GM19324 (cell line): ENCODE measurements at regions not wholly inside any gene's neighbourhood (a gene's known extent, or its start where the extent isn't known, plus 50 kb on each side); places are given as distances from the start of the nearest gene placed in this dataset.

Experiments used
- ATAC-seq: cut with Tn5 transposase; IDR thresholded peaks from one replicate; pipeline ENCODE4 v1.9.1; 2021; ENCODE audit warnings: mild to moderate bottlenecking, moderate library complexity; ENCODE audit not compliant: unreplicated experiment, low FRiP score

DNA sequence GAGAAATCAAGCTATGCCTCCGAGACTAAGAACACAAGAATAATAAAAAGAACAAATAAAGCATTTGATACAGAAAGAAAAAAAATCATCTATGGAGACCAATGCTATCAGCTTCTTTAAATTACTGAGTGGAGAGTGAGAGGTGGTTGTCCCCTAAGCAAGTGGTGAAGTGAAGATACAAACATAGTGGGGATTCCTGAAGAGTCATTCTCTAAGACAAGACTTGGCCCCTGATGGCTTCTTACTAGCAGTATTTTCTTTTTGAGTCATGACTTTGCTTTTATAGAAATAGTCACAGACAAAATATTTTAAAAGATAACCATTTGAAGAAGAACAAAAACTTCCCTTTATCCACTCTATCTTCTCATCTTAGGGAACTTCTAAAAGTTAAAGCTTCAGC, 261.4 kb upstream of the PRDM1 start:
- no peak for ATAC-seq

DNA sequence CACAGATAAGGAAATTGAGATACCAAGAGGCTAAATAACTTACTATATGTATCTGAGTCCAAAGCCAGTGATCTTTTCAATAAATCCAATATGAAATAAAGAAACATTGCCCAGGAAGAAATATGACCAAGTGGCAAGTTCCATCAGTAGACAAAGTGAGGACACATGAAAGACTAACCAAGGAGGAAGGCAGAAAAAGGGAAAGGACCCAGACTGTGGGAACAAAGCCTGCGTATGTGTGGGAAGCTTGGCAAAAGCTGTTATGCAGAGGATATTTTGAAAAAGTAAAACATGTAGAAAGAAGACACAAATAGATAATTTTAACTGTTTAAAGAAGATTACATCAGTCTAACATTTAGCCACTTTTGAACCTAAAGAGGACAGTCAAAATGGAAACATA, 264.4 kb upstream of the PRDM1 start:
- no peak for ATAC-seq

DNA sequence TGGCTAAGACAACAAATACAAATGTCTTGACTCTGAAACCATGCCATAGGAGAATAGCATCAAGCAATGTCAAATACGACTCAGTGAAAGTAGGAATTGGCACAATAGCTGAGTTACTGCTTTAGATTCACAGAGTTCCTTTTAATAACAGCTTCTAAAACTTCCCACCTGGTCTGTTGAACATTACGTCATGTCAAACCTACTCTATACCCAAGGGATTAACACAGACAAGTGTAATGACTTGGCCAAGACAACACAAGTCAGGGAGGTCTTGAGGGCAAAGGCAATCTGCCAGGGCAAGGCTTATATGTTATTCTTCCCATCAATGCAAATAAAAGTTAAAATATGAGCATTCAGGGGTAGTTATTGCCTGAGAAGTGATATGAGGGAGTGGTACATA, 265.1 kb upstream of the PRDM1 start:
- no peak for ATAC-seq

DNA sequence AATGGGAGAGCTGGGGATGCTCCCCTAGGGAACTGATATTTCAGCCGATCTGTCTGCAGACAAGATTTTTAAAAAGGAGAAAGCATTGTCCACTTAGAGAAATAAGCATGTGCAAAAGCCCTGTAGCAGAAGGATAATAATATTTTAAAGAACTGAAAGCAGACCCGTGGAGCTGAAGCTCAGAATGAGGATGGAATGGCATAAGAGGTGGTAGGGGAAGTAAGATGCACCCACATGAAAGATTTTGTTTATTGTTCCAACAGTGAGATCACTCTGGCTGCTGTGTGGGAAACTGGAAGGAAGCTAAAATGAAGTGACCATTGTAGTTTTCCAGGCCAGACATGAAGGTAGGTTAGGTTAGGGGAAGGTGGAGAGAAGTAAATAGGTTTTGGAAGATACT, 266.4 kb upstream of the PRDM1 start:
- no peak for ATAC-seq

DNA sequence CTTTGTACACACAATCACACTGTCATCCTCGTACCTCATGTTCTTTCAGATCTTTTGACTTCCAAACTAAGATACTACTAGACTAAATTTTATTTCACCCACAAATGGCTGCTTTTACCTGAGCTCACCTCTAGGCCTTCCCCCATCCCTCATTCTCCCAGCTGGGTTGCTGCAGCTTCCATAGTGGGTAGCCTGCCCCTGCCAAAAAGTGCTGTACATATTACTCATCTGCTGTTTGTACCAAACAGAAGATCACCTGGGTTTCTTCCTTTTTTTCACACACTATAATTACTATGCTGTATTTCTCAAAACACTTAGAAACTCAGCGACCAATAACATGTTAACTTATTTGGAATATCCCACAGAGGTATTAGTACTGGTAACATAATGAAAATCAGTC, 267.6 kb upstream of the PRDM1 start:
- ATAC-seq: no peak

DNA sequence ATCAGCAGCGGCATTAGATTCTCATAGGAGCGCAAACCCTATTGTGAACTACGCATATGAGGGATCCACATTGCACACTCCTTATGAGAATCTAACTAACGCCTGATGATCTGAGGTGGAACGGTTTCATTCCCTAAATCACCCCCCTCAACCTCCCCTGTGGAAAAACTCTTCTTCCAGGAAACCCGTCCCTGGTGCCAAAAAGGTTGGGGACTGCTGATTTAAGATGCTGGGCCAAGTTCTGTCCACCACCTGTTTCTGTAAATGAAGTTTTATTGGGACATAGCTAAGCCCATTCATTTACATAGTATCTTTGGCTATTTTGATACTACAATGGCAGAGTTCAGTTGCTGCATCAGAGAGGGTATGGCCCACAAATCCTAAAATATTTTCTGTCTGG, 268.2 kb upstream of the PRDM1 start:
- ATAC-seq: no peak

DNA sequence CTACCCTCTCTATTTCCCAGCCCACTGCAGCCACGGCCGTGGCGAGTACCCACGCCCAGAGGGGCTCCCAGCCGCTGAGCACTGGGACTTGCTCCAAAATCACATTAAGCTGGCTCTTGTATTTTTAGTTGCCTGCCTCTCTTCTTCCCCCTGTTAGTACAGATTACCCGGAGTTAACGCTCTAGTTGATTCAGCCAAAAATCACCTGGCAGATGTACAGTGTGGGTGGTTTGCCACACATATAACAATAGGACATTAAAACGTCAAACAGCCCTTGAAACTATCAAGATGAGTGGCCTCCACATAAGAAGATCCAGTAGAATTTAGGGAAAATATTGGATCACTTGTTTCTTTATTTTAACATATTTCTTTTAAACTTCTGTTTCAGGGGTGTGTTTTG, 268.8 kb upstream of the PRDM1 start:
- no peak for ATAC-seq

DNA sequence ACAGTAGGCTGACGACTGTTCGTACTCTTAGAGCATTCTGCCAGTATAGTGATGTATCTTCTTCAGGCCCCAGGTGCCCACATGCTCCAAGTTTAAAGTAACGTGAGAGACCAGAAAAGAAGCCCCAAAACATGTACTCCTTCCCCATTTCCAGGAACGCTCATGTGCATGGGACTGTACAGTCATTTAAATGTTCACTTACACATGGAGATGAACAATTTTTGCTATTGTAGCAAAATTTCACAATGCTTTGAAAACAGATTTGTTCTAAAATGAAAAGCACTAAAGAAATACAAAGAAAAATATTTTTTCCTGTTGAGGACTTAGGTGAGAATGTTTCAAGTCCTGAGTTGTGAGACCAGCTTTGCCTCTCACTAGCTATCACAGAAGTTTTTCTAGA, 269.3 kb upstream of the PRDM1 start:
- no peak for ATAC-seq

DNA sequence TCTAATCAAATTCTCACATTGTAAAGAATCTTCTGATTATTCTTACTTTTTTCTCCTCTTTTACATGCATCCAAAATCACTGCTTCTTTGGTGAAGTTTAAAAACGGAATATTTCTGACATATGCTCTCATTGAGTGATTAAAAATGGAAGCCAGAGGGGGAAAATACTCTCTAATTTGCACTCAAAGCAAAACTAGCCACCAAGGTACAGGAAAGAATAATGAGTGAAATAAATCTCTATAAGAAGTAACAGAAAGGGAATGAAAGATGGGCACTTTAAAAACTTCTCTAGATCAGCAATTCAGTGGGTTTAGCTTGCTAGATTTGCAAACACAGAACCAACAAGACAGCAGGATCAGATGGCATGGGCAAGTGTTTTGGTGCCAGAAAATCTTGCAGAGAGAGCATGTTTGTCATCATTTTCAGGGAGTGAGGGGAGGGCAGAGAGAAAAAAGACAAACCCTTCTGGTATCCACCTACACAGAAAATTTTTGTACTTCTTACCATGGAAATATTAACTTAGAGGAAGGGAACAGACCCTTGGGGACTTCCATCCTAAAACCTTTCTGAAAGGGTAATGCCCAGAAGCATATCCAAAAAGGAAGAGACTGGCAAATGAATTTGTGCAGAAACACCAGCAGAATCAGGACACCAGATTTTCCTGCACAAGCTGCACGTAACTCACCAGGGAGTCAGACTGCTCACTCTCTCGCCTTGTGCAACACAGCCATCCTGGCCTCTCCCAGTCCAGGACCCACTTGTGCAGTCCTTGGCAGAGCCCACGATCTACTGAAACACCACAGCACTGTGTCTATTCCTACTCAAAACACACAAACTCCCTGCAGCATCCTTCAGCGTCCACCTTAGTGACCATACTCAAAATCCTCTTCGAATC, 270.2 kb upstream of the PRDM1 start:
- ATAC-seq: no peak

DNA sequence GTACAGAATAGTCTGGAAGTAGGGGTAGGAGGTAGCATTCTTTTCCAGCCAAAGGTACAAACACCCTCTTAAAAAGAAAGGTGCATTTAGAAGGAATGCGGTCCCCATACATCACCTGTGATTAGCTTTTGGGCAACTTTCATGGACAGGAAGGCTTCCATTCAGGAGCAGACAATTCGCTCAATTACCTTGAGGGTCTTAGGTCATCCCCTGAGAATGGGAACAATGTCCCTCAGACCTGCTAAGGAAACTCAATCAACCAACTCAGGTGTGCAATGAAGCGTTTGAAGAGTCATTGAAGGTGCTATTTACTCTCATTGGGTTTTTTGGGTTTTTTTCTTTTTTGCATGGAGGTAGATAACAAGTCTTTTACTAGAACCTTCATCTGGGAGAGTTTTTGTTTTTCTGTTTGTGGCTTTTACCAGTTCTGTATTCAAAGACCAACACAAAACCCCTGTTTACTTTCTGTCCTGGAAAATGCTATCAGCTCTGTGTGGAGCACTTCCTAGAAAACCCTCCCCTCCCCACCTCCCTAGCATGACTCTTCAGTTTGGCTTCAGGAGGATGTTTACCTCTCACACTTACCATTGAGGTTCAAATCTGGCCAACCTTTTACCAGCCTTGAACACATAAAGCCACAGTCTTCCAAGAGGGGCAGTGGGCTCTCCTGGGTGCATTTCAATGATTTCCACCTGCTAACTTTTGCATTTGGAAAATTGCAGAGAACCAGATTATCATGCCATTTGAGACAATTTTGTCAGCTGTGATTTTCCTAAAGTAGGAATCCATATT, 271.2 kb upstream of the PRDM1 start:
- ATAC-seq: no peak

DNA sequence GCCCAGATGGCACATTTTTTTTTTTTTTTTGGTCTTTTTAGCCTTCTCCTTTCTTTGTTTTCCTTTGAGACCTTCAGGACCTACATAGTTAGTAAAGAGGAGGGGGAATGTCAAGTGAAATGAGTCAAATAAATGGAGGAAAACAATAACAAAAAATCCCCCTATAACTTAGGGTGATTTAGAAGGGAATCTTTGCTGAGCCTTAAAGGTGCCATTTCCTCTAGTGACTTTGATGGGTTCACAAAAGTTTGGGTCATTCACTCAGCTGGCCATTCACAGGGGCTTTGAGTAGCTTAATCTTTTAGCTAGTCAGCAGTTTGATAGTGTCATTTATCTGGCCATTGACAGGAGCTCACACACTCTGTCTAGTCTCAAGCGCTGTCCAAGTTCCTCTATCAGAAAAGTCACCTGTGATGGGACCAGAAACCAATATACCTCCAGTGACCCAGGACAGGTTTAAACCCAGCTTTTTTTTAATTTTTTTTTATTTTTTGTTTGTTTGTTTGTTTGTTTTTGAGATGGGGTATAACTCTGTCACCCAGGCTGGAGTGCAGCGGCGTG, 275.1 kb upstream of the PRDM1 start:
- no peak for ATAC-seq

DNA sequence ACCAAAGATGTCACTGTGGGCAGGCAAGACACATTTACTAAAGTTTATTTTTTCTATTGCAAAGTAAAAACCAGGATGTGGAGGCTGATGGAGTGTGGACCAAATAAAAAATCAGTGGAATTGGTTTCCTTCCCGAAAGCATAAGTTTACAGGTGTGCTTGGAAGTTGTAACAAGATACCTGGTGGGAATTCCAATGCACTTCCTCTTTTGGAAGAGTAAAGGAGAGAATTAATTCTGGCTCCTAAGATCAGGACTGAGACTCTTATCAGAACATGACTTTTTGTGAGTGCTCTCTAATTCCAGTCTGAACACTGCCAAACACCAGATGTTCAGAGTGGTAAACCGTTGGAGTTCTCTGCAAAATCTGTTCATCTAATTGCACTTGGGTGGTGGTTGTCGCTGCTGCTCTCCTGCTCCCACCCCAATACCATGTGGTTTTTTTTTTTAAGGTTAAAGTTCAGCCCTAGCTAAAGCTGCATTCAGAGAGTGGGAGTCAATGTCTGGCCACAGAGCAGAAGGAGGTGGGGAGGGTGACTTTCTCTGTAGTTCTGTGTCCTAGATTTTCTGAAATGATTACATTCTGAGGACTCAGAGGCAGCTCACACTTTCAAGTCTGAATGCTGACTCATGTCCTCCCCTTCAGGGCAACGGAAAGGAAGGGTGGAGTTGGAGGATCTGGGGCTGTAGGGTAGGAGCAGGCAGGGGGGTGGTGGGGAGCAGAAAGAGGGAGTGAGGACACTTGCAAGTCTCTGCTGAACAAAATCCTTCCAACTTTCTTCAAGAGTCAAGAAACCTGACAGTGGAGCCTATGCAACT, 275.8 kb upstream of the PRDM1 start:
- no peak for ATAC-seq

DNA sequence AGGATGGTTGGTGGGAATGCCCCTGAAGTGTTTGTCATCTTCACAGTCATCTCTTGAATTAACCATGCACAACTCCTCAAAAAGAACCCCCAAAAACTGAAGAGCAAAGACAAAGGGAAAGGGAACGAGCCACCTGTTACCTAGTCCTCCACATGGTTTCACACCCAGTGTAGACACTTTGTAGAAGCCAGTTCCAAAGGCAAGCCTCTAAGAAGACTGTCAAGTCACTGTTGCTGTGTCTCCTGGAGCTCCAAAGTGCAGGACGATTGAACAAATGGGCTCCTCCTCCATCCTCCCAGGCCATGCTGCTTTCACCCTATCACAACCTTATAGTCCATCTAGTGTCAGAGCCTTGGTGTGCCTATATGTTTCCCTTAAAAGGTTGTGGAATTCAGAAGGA, 277.6 kb upstream of the PRDM1 start:
- ATAC-seq: no peak

DNA sequence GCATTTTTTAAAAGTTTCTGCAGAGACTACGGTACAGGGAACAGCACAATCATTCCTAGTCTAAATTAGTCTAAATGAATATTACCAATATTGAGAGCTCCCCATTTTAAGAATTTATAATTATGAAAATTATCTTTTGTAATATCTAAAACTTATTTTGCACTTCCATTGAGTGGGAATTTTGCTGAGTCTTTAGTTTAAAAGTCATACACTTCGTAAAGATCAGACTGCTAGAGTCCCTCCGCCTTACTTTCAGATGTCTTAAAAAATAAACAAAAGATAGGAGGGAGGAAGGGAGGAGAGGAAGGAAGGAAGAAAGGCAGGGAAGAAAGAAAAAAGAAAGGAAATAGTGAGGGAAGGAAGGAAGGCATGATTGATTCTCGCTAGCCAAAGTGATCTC, 278.2 kb upstream of the PRDM1 start:
- no peak for ATAC-seq

DNA sequence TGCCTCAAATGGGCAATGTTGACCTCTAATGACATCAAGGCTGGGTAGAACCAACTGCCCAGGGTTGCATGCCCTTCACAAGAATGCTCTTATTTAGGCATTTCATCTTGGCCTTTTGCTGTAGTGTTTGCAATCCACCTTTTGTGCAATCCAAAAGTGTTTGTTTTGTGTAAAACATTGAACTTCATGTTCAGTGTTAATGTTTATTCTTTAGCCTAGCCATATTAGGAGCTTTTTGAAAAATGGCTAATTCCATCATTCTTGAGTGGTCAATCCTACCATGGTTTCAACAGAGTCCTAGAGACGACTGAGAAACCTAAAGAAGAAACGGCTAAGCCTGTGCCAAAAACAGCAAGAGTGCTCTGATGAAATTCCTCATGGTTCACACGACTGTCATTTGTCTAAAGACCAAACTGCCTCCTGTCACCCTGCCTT, 279.6 kb upstream of the PRDM1 start:
- no peak for ATAC-seq

DNA sequence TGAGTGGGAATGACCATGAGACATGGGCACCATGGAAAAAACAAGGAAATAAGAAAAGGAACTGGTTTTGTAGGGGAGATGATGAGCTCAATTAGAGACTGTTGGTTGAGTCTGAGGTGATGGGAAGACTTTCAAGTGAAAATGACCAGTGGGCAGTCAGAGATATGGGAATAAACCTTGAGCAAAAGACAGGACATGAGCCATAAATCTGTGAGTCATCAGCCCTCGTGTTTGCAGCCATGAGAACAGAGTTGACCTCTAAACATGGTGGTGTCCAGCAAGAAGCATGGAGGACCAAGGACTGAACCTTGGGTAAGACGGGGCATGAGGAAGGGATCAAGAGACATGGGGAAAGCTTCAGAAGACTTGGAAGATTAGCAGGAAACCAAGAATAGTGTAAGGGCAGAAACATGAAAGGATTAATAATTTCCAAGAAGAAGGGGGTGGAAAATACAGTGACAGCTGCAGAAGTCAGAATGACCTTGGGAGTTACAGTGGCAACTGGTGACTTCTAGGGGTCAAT, 280.6 kb upstream of the PRDM1 start:
- ATAC-seq: no peak

DNA sequence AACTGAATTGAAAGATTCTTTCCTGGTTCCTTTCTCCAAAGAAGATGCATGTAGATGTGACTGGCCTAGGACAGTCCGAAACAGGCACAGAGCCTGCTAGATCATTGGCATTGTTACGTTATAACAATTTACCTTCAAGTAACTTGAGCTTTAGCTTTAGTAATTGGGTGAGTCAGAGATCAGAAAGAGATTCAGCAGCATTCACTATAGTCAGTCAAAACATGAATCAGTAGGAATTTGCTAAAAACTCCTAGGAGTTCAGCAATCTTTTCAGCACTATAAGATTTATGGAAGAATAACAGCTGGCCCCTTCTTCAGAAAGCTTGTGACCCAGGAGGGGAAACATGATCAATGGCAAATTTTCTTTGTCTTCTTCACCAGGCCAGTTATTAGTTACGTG, 281.7 kb upstream of the PRDM1 start:
- no peak for ATAC-seq

DNA sequence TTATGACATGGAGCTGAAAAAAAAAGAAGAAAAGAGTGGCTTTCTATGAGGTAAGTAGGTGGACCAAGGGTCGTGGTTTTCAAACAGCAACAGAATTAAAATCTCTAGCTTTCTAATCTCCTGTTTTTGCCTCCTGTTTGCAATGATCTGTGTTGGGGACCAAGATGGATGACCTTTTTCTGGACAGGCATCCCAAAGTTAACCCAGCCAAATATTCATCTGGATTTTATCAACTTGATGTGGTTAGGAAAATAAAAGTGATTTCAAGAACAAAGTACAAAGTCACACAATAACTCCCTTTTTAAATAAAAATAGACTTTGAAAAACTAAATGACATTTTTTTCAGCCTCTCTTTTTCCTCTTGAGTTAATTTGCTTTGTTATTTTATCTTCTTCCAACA, 282.1 kb upstream of the PRDM1 start:
- no peak for ATAC-seq

DNA sequence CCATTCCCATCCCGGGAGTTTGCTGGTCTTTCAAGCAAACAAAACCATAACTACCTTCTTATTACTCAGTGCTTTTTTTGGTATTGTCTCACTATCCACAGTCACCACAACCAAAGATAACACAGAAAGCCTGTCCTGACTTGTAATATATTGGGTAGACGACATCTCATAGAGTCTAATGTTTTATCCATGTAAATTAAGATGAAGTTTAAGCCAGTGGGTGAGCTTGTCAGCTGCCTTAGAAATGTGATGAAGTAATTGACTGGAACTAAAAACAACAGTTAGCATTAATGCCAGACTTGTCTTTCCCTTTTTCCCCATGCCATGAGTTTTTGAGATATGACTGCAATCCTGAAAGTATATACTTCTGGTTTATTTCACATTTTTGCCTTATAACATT, 282.7 kb upstream of the PRDM1 start:
- no peak for ATAC-seq

DNA sequence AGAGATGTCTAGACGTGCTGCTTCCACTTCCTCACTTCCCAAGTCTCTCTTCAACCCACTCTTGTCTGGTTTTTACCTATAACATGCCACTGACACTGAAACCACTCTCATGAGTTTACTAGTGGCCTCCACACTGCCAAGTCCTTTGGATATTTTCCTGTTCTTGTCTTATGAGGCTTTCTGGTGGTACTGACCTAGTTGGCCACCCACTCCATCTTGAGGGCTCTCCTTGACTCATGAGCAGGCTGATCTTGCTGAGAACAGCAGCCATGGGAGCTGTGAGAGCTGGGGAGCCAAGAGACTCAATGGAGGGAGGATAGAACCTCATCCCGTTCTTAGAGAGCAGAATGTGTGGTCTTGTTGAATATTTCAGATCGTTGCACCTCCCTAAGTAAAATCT, 283.4 kb upstream of the PRDM1 start:
- no peak for ATAC-seq
